Putamen (tissue), 1 donor: ENCODE measurements at regions not wholly inside any gene's neighbourhood (a gene's known extent, or its start where the extent isn't known, plus 50 kb on each side); places are given as distances from the start of the nearest gene placed in this dataset.

ENCODE experiments used
- DNase-seq: peaks from one replicate; pipeline ENCODE4 v3.0.0-alpha.2; 2016; ENCODE audit warnings: low spot score

GRCh38 chrX:22325096-22325495 lies 52.4 kb downstream of the CBLL2 start:
- no peak for DNase-seq

- DNase-seq, result no peak
These were observed 57.1 kb downstream of the CBLL2 start for GRCh38 chrX:22329783-22330182.

- no peak for DNase-seq
These were observed 66.0 kb downstream of the CBLL2 start for GRCh38 chrX:22338740-22339139.

GRCh38 chrX:22339459-22339858 lies 66.7 kb downstream of the CBLL2 start:
- no peak for DNase-seq

GRCh38 chrX:22340022-22340616 lies 67.4 kb downstream of the CBLL2 start:
- DNase-seq, result no peak

GRCh38 chrX:22343192-22343591 lies 70.5 kb downstream of the CBLL2 start:
- no peak for DNase-seq

- DNase-seq, result no peak
These were observed 73.2 kb downstream of the CBLL2 start for GRCh38 chrX:22345884-22346283.

- no peak for DNase-seq
These were observed 74.8 kb downstream of the CBLL2 start for GRCh38 chrX:22347491-22347890.

- no peak for DNase-seq
These were observed 76.4 kb downstream of the CBLL2 start for GRCh38 chrX:22349116-22349515.

GRCh38 chrX:22351076-22351475 lies 78.4 kb downstream of the CBLL2 start:
- DNase-seq, result no peak

- DNase-seq, result no peak
These were observed 79.3 kb downstream of the CBLL2 start for GRCh38 chrX:22351966-22352365.

- no peak for DNase-seq
These were observed 84.9 kb downstream of the CBLL2 start for GRCh38 chrX:22357621-22358020.

- no peak for DNase-seq
These were observed 87.4 kb downstream of the CBLL2 start for GRCh38 chrX:22360129-22360528.

GRCh38 chrX:22365460-22365859 lies 92.7 kb downstream of the CBLL2 start:
- DNase-seq, result no peak

GRCh38 chrX:22366166-22366702 lies 93.5 kb downstream of the CBLL2 start:
- DNase-seq, result no peak

- DNase-seq, result no peak
These were observed 94.2 kb downstream of the CBLL2 start for GRCh38 chrX:22366906-22367305.

GRCh38 chrX:22373094-22373493 lies 100.4 kb downstream of the CBLL2 start:
- no peak for DNase-seq

- no peak for DNase-seq
These were observed 101.1 kb downstream of the CBLL2 start for GRCh38 chrX:22373766-22374165.

- DNase-seq, result no peak
These were observed 103.7 kb downstream of the CBLL2 start for GRCh38 chrX:22376369-22376768.

- DNase-seq, result peak; percentile 5
These were observed 105.6 kb downstream of the CBLL2 start for GRCh38 chrX:22378296-22378695.

GRCh38 chrX:22383988-22384387 lies 111.3 kb downstream of the CBLL2 start:
- no peak for DNase-seq

GRCh38 chrX:22389556-22390179 lies 117.0 kb downstream of the CBLL2 start:
- DNase-seq, result no peak

GRCh38 chrX:22392133-22392948 lies 119.6 kb downstream of the CBLL2 start:
- DNase-seq, result no peak
